ENCODE measurements at regions not wholly inside any gene's neighbourhood (a gene's known extent, or its start where the extent isn't known, plus 50 kb on each side); places are given as distances from the start of the nearest gene placed in this dataset.
"Not testable (repeated sequence)": the region's sequence is repeated elsewhere in the genome, so short reads cannot be mapped to it uniquely, and the experiment has no call there.

DNA sequence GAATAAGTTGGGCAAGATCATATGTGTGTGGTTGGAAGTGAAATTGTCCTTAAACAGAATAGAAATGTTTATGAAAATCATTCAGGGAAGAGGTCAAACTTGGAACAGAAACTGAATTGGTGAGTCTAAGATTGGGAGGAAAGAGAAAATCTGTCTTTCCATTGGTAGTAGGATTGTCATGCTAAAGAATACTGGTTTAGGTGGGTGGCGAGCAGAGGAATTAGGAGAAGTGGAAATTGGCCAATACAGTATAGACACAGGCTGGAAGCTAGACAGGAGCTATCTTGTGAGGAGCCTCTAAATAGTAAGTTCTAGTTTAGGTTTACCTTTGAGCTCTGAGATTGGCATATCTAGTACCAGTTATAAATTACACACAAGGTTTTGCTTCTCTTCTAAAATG is 80.9 kb upstream of the KYNU start:
- no peak for DNase-seq
- H3K9me3 ChIP-seq (replicated peaks; ENCODE audit: control insufficient read depth, low read depth, low read length): no peaks in the 10 kb centered on the region
- no peak overlapping the region for H3K4me3 ChIP-seq (ENCODE audit: low read length)
- no peaks in the 10 kb centered on the region for H3K27me3 ChIP-seq (ENCODE audit: control insufficient read depth, insufficient read depth, low read length)
- H3K27ac ChIP-seq (ENCODE audit: low read length): no peak overlapping the region
- no peaks in the 10 kb centered on the region for H3K36me3 ChIP-seq (ENCODE audit: control insufficient read depth, insufficient read depth, low read length)
- H3K4me1 ChIP-seq (ENCODE audit: control insufficient read depth, insufficient read depth, low read length): no peaks in the 10 kb centered on the region
- no CpG with 5 or more reads among the region's 1 CpG for WGBS (ENCODE audit: insufficient coverage)

- no peak overlapping the region for H3K27ac ChIP-seq (ENCODE audit: low read length)
- WGBS (ENCODE audit: insufficient coverage): 57% methylated on average over 1 of the region's 2 CpGs
- no peaks in the 10 kb centered on the region for H3K9me3 ChIP-seq (replicated peaks; ENCODE audit: control insufficient read depth, low read depth, low read length)
- no peaks in the 10 kb centered on the region for H3K27me3 ChIP-seq (ENCODE audit: control insufficient read depth, insufficient read depth, low read length)
- H3K36me3 ChIP-seq (ENCODE audit: control insufficient read depth, insufficient read depth, low read length): no peaks in the 10 kb centered on the region
- H3K4me3 ChIP-seq (ENCODE audit: low read length): no peak overlapping the region
- peak; percentile 0 for DNase-seq
- H3K4me1 ChIP-seq (ENCODE audit: control insufficient read depth, insufficient read depth, low read length): no peaks in the 10 kb centered on the region
These were observed 81.3 kb upstream of the KYNU start for GRCh38 chr2:142796161-142796560.

DNA sequence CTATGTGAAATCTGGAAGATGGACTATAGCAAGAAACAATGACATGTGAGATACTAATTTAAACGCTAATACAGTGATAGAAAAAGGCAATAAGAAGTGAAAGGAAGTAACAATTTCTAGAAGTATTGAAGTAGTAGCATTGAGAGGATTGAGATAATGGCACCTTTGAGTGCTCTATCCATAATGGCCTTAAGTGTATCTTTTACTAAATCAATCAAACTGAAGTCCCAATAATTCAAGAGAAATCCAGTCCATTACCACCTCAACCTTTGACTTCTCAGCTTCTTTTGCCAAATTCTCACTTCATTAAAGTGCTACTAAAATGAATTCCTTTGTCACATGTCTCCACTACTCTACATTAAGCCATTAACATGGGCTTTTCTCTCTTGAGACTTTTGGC is 82.6 kb upstream of the KYNU start:
- no peaks in the 10 kb centered on the region for H3K27me3 ChIP-seq (ENCODE audit: control insufficient read depth, insufficient read depth, low read length)
- H3K9me3 ChIP-seq (replicated peaks; ENCODE audit: control insufficient read depth, low read depth, low read length): no peaks in the 10 kb centered on the region
- H3K27ac ChIP-seq (ENCODE audit: low read length): no peak overlapping the region
- no peak overlapping the region for H3K4me3 ChIP-seq (ENCODE audit: low read length)
- 60% methylated on average over 1 of the region's 1 CpG for WGBS (ENCODE audit: insufficient coverage)
- no peak for DNase-seq
- H3K4me1 ChIP-seq (ENCODE audit: control insufficient read depth, insufficient read depth, low read length): no peaks in the 10 kb centered on the region
- H3K36me3 ChIP-seq (ENCODE audit: control insufficient read depth, insufficient read depth, low read length): no peaks in the 10 kb centered on the region

DNA sequence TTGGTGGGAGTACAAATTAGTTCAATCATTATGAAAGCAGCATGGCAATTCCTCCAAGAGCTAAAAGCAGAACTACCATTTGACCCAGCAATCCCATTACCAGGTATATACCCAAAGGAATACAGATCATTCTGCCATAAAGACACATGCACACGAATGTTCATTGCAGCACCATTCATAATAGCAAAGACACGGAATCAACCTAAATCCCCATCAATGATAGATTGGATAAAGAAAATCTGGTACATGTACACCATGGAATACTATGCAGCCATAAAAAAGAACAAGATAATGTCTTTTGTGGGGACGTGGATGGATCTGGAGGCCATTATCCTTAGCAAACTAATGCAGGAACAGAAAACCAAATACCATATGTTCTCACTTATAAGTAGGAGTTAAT is 85.1 kb upstream of the KYNU start:
- DNase-seq; H3K9me3 ChIP-seq (replicated peaks; ENCODE audit: control insufficient read depth, low read depth, low read length); H3K27ac ChIP-seq (ENCODE audit: low read length); H3K27me3 ChIP-seq (ENCODE audit: control insufficient read depth, insufficient read depth, low read length); H3K4me3 ChIP-seq (ENCODE audit: low read length); H3K4me1 ChIP-seq (ENCODE audit: control insufficient read depth, insufficient read depth, low read length); H3K36me3 ChIP-seq (ENCODE audit: control insufficient read depth, insufficient read depth, low read length): not testable (repeated sequence)
- no CpG with 5 or more reads among the region's 3 CpGs for WGBS (ENCODE audit: insufficient coverage)

- no peak overlapping the region for H3K27ac ChIP-seq (ENCODE audit: low read length)
- H3K36me3 ChIP-seq (ENCODE audit: control insufficient read depth, insufficient read depth, low read length): no peaks in the 10 kb centered on the region
- no peak overlapping the region for H3K4me3 ChIP-seq (ENCODE audit: low read length)
- H3K27me3 ChIP-seq (ENCODE audit: control insufficient read depth, insufficient read depth, low read length): no peaks in the 10 kb centered on the region
- no peaks in the 10 kb centered on the region for H3K4me1 ChIP-seq (ENCODE audit: control insufficient read depth, insufficient read depth, low read length)
- DNase-seq: peak; percentile 5
- H3K9me3 ChIP-seq (replicated peaks; ENCODE audit: control insufficient read depth, low read depth, low read length): no peaks in the 10 kb centered on the region
These were observed 86.1 kb upstream of the KYNU start for GRCh38 chr2:142791335-142791734.

DNA sequence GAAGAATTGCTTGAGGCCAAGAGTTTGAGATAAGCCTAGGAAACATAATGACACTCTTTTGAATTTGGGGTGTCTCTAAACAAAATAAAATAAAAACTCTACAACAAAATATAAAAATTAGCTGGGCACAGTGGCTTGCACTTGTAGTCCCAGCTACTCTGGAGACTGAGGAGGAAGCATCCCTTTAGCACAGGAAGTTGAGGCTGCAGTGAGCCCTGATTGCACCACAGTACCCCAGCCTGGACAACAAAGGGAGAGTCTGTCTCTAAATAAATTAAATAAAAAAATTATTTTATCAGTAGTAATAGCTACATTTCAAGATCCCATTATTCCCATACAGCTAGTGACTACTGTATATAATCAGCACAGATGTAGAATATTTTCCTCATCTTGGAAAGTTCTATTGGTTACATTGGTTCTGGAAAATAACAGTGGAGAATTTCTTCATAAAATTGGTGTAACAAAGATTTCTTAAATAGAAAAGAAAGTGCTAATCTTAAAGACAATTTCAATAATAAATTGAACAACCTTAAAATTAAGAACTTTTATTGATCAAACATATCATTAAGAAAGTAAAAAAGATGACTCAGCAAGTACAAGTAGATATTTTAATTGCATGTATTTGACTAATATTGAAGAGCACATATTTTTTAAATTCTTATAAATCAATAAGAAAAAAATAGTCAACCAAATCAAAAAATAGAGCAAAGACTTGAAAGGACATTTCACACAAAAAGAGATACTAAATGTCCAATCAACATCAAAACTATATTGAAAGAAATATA is 90.4 kb upstream of the KYNU start:
- no peaks in the 10 kb centered on the region for H3K4me1 ChIP-seq (ENCODE audit: control insufficient read depth, insufficient read depth, low read length)
- no peaks in the 10 kb centered on the region for H3K36me3 ChIP-seq (ENCODE audit: control insufficient read depth, insufficient read depth, low read length)
- no peak overlapping the region for H3K4me3 ChIP-seq (ENCODE audit: low read length)
- no peak overlapping the region for H3K27ac ChIP-seq (ENCODE audit: low read length)
- no peak for DNase-seq
- no peaks in the 10 kb centered on the region for H3K27me3 ChIP-seq (ENCODE audit: control insufficient read depth, insufficient read depth, low read length)
- no peaks in the 10 kb centered on the region for H3K9me3 ChIP-seq (replicated peaks; ENCODE audit: control insufficient read depth, low read depth, low read length)

GRCh38 chr2:142782942-142783443 is 94.5 kb upstream of the KYNU start:
- H3K9me3 ChIP-seq (replicated peaks; ENCODE audit: control insufficient read depth, low read depth, low read length): no peaks in the 10 kb centered on the region
- no peaks in the 10 kb centered on the region for H3K36me3 ChIP-seq (ENCODE audit: control insufficient read depth, insufficient read depth, low read length)
- no CpG with 5 or more reads among the region's 4 CpGs for WGBS (ENCODE audit: insufficient coverage)
- H3K4me1 ChIP-seq (ENCODE audit: control insufficient read depth, insufficient read depth, low read length): no peaks in the 10 kb centered on the region
- no peak overlapping the region for H3K4me3 ChIP-seq (ENCODE audit: low read length)
- H3K27ac ChIP-seq (ENCODE audit: low read length): no peak overlapping the region
- no peak for DNase-seq
- H3K27me3 ChIP-seq (ENCODE audit: control insufficient read depth, insufficient read depth, low read length): no peaks in the 10 kb centered on the region

DNA sequence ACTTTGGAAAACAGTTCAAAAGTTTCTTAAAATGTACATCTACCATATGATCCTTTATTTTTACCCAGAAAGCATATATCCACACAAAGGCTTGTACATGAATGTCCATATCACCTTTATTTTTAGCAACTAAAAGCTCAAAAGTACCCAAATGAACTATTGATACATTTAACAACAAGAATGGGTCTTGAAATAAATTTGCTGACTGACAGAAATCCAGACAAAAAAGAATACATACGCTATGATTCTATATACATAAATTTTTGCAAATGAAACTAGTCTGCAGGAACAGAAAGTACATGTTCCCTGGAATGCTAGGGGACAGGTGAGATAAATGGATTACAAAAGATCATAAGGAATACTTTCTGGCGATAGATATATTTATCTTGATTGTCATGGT is 96.3 kb upstream of the KYNU start:
- no peaks in the 10 kb centered on the region for H3K9me3 ChIP-seq (replicated peaks; ENCODE audit: control insufficient read depth, low read depth, low read length)
- no CpG with 5 or more reads among the region's 2 CpGs for WGBS (ENCODE audit: insufficient coverage)

DNA sequence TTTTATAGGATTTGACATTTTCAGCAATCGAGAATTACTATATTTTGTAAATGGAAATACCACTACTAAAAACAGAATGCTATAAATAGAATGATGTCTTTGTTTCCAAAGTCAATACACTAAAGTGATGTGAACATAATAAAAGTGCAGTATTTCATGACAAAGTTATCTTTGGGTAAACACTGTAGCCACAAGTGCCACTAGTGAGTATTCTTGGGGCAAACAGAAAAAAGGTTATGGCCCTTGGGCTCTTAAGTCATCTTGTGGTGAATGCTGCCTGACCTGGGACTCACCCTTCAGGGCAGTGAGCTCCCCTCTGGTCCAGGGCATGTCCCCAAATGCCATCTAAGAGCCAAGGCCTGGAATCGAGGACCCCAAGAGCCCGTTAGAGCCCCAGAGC is 99.2 kb upstream of the KYNU start:
- no peaks in the 10 kb centered on the region for H3K9me3 ChIP-seq (replicated peaks; ENCODE audit: control insufficient read depth, low read depth, low read length)
- 92% methylated on average over 2 of the region's 3 CpGs for WGBS (ENCODE audit: insufficient coverage)
- no peak overlapping the region for H3K27ac ChIP-seq (ENCODE audit: low read length)
- DNase-seq: no peak
- no peaks in the 10 kb centered on the region for H3K4me1 ChIP-seq (ENCODE audit: control insufficient read depth, insufficient read depth, low read length)
- H3K4me3 ChIP-seq (ENCODE audit: low read length): no peak overlapping the region
- no peaks in the 10 kb centered on the region for H3K27me3 ChIP-seq (ENCODE audit: control insufficient read depth, insufficient read depth, low read length)
- no peaks in the 10 kb centered on the region for H3K36me3 ChIP-seq (ENCODE audit: control insufficient read depth, insufficient read depth, low read length)

More for the DNA sequence above, 96.3 kb upstream of the KYNU start:
- H3K4me3 ChIP-seq (ENCODE audit: low read length): no peak overlapping the region
- DNase-seq: no peak
- H3K36me3 ChIP-seq (ENCODE audit: control insufficient read depth, insufficient read depth, low read length): no peaks in the 10 kb centered on the region
- H3K27me3 ChIP-seq (ENCODE audit: control insufficient read depth, insufficient read depth, low read length): no peaks in the 10 kb centered on the region
- H3K27ac ChIP-seq (ENCODE audit: low read length): no peak overlapping the region
- no peaks in the 10 kb centered on the region for H3K4me1 ChIP-seq (ENCODE audit: control insufficient read depth, insufficient read depth, low read length)

- no CpG with 5 or more reads among the region's 2 CpGs for WGBS (ENCODE audit: insufficient coverage)
- no peaks in the 10 kb centered on the region for H3K9me3 ChIP-seq (replicated peaks; ENCODE audit: control insufficient read depth, low read depth, low read length)
- DNase-seq: no peak
These were observed 99.7 kb upstream of the KYNU start for GRCh38 chr2:142777742-142778141.

DNA sequence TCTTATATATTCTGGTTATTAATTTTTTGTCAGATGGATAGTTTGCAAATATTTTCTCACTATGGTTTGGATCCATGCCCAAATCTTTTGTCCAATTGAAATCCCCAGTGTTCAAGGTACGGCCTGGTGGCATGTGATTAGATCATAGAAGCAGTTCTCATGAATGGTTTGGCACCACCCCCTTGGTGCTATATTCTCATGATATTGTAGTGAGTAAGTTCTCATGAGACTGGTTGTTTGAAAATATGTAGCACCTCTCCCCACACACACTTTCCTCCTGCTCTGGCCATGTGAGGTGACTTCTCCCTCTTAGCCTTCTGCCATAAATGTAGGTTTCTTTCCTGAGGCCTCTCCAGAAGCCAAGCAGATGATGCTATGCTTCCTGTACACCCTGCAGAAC is 107.7 kb upstream of the KYNU start:
- no peaks in the 10 kb centered on the region for H3K27me3 ChIP-seq (ENCODE audit: control insufficient read depth, insufficient read depth, low read length)
- no peak overlapping the region for H3K4me3 ChIP-seq (ENCODE audit: low read length)
- peaks cover 11% of the 10 kb centered on the region for H3K9me3 ChIP-seq (replicated peaks; ENCODE audit: control insufficient read depth, low read depth, low read length)
- H3K27ac ChIP-seq (ENCODE audit: low read length): no peak overlapping the region
- H3K36me3 ChIP-seq (ENCODE audit: control insufficient read depth, insufficient read depth, low read length): no peaks in the 10 kb centered on the region
- no peak for DNase-seq
- WGBS (ENCODE audit: insufficient coverage): no CpG with 5 or more reads among the region's 1 CpG
- H3K4me1 ChIP-seq (ENCODE audit: control insufficient read depth, insufficient read depth, low read length): no peaks in the 10 kb centered on the region

More at GRCh38 chr2:142777742-142778141, 99.7 kb upstream of the KYNU start:
- Histone ChIP-seq H3K4me3 (ENCODE audit: low read length) (no peak overlapping the region), H3K27me3 (ENCODE audit: control insufficient read depth, insufficient read depth, low read length) (no peaks in the 10 kb centered on the region), H3K36me3 (ENCODE audit: control insufficient read depth, insufficient read depth, low read length) (no peaks in the 10 kb centered on the region), H3K4me1 (ENCODE audit: control insufficient read depth, insufficient read depth, low read length) (no peaks in the 10 kb centered on the region), H3K27ac (ENCODE audit: low read length) (no peak overlapping the region)
